SU-DHL-6 (cell line): ENCODE measurements at regions not wholly inside any gene's neighbourhood (a gene's known extent, or its start where the extent isn't known, plus 50 kb on each side); places are given as distances from the start of the nearest gene placed in this dataset.

Source experiments
- EZH2phosphoT487 ChIP-seq: fragments of 200-600 bp; sonication (generic), shearing (Covaris generic); conservative IDR thresholded peaks from 2 replicates; pipeline ENCODE4 v1.6.1; 2018; ENCODE audit warnings: mild to moderate bottlenecking, antibody characterized with exemption, low read length, moderate library complexity, mixed read lengths
- TF ChIP-seq, protein P1 (sequence below): fragments of 200-600 bp; sonication (generic); IDR thresholded peaks from one replicate; pipeline ENCODE4 v1.5.1; 2017; ENCODE audit warnings: antibody characterized with exemption, mild to moderate bottlenecking, low read length, moderate library complexity; ENCODE audit not compliant: insufficient read depth, poor library complexity, severe bottlenecking

DNA sequence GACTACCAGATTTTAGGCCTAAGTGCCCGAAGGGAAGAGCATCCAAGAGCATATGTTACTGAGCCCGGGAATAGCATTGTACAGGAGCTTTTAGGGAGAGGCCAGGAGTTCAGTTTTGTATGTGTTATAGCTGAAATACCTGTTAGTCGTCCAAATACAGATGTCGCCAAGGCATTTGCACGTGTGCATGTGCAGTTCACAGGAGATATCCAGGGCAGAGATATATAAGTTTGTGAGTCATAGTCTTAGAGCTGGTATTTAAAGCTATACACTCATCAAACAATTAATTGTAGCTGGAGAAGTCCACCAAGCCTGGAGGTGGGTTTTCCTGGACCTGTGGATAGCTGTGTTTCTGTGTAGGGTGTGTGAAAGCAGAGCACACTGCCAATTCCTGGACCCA, 394.0 kb upstream of the FZD8 start:
- TF ChIP-seq, protein P1, sequence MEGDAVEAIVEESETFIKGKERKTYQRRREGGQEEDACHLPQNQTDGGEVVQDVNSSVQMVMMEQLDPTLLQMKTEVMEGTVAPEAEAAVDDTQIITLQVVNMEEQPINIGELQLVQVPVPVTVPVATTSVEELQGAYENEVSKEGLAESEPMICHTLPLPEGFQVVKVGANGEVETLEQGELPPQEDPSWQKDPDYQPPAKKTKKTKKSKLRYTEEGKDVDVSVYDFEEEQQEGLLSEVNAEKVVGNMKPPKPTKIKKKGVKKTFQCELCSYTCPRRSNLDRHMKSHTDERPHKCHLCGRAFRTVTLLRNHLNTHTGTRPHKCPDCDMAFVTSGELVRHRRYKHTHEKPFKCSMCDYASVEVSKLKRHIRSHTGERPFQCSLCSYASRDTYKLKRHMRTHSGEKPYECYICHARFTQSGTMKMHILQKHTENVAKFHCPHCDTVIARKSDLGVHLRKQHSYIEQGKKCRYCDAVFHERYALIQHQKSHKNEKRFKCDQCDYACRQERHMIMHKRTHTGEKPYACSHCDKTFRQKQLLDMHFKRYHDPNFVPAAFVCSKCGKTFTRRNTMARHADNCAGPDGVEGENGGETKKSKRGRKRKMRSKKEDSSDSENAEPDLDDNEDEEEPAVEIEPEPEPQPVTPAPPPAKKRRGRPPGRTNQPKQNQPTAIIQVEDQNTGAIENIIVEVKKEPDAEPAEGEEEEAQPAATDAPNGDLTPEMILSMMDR, result no peak
- no peak for TF ChIP-seq EZH2phosphoT487
